NB4 (cell line): ENCODE measurements at regions not wholly inside any gene's neighbourhood (a gene's known extent, or its start where the extent isn't known, plus 50 kb on each side); places are given as distances from the start of the nearest gene placed in this dataset.

Source experiments
- POLR2A ChIP-seq: IDR thresholded peaks from 2 replicates; pipeline ENCODE4 v1.6.1; 2011; ENCODE audit warnings: mild to moderate bottlenecking; ENCODE audit not compliant: insufficient read length; ENCODE audit errors: extremely low read depth
- TF ChIP-seq, protein P1 (sequence below): IDR thresholded peaks from one replicate; pipeline ENCODE4 v1.5.1; 2012; ENCODE audit warnings: low read depth, low read length

GRCh38 chr4:149955780-149956390 lies 122.4 kb upstream of the DCLK2 start:
- TF ChIP-seq, protein P1, sequence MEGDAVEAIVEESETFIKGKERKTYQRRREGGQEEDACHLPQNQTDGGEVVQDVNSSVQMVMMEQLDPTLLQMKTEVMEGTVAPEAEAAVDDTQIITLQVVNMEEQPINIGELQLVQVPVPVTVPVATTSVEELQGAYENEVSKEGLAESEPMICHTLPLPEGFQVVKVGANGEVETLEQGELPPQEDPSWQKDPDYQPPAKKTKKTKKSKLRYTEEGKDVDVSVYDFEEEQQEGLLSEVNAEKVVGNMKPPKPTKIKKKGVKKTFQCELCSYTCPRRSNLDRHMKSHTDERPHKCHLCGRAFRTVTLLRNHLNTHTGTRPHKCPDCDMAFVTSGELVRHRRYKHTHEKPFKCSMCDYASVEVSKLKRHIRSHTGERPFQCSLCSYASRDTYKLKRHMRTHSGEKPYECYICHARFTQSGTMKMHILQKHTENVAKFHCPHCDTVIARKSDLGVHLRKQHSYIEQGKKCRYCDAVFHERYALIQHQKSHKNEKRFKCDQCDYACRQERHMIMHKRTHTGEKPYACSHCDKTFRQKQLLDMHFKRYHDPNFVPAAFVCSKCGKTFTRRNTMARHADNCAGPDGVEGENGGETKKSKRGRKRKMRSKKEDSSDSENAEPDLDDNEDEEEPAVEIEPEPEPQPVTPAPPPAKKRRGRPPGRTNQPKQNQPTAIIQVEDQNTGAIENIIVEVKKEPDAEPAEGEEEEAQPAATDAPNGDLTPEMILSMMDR, result no peak
- TF ChIP-seq POLR2A, result no peak
